CD1c-positive myeloid dendritic cell (primary cell): ENCODE measurements at regions not wholly inside any gene's neighbourhood (a gene's known extent, or its start where the extent isn't known, plus 50 kb on each side); places are given as distances from the start of the nearest gene placed in this dataset.
A peak's percentile ranks its signal among the peaks of the same experiment; 100 is the strongest.
"Not testable (repeated sequence)": the region's sequence is repeated elsewhere in the genome, so short reads cannot be mapped to it uniquely, and the experiment has no call there.

Source experiments
- DNase-seq: peaks from one replicate; pipeline ENCODE4 v3.0.0-alpha.2; 2016; ENCODE audit errors: extremely low spot score

DNA sequence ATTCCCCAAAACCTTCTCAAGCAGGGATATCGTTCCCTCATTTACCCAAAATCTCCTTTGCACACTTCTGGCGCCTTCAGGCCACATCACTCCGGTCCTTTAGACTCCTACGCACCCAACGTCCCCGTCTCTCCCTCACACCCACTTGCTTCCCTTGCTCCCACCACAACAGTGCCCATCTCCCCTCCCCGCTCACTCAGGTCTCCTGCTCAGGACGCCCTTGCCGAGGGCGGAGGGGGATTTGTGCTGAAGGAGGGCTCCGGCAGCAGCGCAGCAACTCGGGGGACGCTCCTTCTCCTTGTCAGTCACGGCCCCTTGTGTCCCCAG is 71.6 kb downstream of the PCMTD2 start:
- not testable (repeated sequence) for DNase-seq

DNA sequence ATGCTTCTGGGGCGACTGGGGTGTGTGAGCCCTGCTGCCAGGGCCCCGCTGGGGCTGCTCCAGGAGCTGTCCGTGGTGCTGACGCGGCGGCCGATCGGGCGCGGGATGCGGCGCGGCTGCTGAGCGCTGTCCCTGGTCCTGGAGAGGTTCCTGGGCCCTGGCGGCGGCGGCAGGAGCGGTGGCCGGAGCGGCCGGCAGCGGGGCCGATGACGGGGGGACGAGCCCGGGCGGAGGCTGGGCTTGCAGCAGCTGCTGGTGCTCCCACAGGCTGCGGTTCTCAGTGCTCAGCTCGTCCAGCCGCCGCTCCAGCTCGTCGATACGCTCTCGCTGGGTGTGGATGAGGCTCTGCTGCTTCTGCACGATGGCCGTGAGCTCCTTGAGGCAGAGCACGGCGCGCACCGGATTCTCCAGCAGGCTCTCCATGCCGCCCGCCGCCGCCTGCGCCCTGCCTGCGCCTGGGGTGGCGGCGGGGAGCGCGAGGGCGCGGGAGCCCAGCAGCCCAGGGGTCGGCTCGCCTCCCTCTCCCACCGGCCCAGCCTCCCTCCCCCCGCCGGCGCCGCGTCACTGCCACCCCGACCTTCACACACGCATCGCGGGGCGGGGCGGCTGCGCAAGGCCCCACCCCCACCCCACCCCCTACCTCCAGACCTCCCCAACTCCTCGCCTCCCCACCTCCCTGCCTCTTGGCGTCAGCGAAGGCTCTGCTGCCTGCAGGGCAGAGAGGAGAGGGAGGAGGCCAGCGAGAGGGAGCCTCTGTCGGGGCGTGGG is 72.2 kb downstream of the PCMTD2 start:
- peak; percentile 5 for DNase-seq

DNA sequence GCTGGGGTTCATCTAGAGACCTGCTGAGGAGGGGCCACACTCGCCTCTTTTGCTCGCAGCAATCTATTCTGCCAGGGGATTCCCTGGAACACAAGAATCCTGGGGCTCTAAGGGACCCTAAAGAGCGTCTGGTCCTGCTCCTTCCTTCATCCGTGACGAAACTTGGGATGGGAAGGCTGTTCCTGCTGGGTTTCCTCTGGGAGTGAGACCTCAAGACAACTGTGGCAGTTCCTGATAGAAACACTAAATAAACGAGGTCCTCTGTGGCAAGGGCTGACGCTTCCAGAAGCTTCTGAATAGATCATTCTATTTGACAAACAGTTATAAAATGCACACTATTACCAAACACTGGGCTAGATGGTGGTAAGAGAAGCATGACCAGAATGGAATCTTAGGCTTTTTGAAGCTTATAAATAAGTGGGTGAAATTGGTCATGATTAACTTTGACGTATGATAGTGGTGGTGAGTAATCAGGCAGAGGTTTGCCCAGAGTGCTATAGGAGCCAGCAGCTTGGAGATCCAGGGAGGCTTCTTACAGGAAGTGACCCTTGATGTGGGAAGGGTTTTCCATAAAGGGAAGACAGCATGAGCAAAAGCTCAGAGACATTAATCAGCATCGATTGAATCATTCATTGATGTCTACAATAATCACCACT is 73.2 kb downstream of the PCMTD2 start:
- not testable (repeated sequence) for DNase-seq

DNA sequence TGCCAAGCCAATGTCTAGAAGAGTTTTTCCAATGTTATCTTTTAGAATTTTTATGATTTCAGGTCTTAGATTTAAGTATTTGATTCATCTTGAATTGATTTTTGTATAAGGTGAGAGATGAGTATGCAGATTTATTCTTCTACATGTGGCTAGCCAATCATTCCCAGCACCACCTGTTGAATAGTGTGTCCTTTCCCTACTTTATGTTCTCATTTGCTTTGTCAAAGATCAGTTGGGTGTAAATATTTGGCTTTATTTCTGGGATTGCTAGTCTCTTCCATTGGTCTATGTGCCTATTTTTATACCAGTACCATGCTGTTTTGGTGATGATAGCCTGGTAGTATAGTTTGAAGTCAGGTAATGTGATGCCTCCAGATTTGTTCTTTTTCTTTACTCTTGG is 77.1 kb downstream of the PCMTD2 start:
- DNase-seq, result not testable (repeated sequence)
